ENCODE measurements at regions not wholly inside any gene's neighbourhood (a gene's known extent, or its start where the extent isn't known, plus 50 kb on each side); places are given as distances from the start of the nearest gene placed in this dataset.

DNA sequence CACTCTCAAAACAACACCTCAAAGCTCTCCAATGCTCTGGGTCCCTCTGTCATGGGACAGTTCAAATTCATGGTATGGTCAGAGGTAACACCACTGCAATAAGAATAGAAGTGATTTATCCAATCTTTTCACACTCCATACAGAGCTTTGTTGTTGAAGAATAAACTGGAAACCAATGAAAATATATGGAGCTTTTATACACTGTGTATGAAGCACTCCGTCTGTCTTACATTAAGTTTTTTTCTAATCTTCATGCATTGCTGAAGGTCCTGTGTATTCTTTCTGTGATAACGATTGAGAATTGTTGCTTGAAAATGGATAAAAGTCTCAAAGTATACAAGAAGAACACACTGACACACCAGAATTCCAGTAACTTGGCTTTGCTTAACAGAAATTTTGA is 603.7 kb upstream of the LUZP2 start:
- Histone ChIP-seq H3K4me3 (replicated peaks; ENCODE audit: low read depth, low read length) (no peak overlapping the region), H3K36me3 (ENCODE audit: control insufficient read depth, insufficient read depth, low read length) (no peaks in the 10 kb centered on the region), H3K27me3 (replicated peaks; ENCODE audit: control insufficient read depth, insufficient read depth, low read length) (no peaks in the 10 kb centered on the region)
- TF ChIP-seq, protein P1, sequence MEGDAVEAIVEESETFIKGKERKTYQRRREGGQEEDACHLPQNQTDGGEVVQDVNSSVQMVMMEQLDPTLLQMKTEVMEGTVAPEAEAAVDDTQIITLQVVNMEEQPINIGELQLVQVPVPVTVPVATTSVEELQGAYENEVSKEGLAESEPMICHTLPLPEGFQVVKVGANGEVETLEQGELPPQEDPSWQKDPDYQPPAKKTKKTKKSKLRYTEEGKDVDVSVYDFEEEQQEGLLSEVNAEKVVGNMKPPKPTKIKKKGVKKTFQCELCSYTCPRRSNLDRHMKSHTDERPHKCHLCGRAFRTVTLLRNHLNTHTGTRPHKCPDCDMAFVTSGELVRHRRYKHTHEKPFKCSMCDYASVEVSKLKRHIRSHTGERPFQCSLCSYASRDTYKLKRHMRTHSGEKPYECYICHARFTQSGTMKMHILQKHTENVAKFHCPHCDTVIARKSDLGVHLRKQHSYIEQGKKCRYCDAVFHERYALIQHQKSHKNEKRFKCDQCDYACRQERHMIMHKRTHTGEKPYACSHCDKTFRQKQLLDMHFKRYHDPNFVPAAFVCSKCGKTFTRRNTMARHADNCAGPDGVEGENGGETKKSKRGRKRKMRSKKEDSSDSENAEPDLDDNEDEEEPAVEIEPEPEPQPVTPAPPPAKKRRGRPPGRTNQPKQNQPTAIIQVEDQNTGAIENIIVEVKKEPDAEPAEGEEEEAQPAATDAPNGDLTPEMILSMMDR (IDR thresholded peaks at IDR 0.05; ENCODE audit: insufficient read depth, low read length, poor library complexity, severe bottlenecking), result no peak
- DNase-seq (ENCODE audit: extremely low read depth, insufficient read length), result no peak

DNA sequence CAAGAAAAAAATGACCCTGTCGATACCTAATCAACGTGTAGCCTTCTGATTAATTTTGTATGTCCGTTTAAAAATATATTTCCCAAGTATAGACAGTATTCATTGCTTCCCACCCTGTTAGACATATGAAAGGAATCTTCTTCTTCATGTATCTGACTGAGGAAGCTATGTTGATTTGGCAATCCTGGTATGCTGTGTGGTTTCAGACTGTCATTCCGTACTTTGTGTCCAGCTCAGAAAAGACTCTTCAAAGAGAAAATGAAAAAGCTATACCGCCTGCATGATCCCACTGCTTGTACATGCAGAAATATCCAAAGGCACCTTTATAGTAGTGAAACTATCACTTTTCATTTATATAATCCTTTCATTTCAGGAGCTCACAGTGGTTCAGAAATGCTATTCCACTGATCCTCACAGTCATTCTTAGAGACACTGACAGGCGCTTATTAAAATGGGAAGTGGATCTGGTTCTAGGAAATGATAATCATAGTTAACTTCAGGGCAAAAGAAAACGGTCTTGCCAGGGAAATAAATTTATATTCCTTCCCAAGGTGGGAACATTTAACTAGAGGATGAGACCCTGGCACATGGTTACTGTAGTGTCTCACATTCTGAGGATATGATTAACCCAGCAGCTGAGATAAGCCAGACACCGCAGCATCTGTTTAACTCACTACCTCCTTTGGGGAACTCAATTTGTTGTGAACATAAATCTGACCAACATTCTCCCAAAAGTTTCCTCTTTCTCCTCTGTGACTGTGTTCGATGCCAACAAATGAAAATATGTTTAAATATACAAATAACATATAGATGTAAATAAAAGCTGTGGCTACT is 599.2 kb upstream of the LUZP2 start:
- H3K27me3 ChIP-seq (replicated peaks; ENCODE audit: control insufficient read depth, insufficient read depth, low read length), result no peaks in the 10 kb centered on the region
- no peaks in the 10 kb centered on the region for H3K36me3 ChIP-seq (ENCODE audit: control insufficient read depth, insufficient read depth, low read length)
- no peak for DNase-seq (ENCODE audit: extremely low read depth, insufficient read length)
- TF ChIP-seq, protein P1 (IDR thresholded peaks at IDR 0.05; ENCODE audit: insufficient read depth, low read length, poor library complexity, severe bottlenecking), result no peak
- H3K4me3 ChIP-seq (replicated peaks; ENCODE audit: low read depth, low read length), result no peak overlapping the region

GRCh38 chr11:23903044-23903704 is 593.7 kb upstream of the LUZP2 start:
- H3K36me3 ChIP-seq (ENCODE audit: control insufficient read depth, insufficient read depth, low read length), result no peaks in the 10 kb centered on the region
- H3K27me3 ChIP-seq (replicated peaks; ENCODE audit: control insufficient read depth, insufficient read depth, low read length), result no peaks in the 10 kb centered on the region
- TF ChIP-seq, protein P1 (IDR thresholded peaks at IDR 0.05; ENCODE audit: insufficient read depth, low read length, poor library complexity, severe bottlenecking), result no peak
- no peak overlapping the region for H3K4me3 ChIP-seq (replicated peaks; ENCODE audit: low read depth, low read length)
- no peak for DNase-seq (ENCODE audit: extremely low read depth, insufficient read length)

GRCh38 chr11:23919455-23919854 is 577.4 kb upstream of the LUZP2 start:
- Histone ChIP-seq H3K36me3 (ENCODE audit: control insufficient read depth, insufficient read depth, low read length) (no peaks in the 10 kb centered on the region), H3K27me3 (replicated peaks; ENCODE audit: control insufficient read depth, insufficient read depth, low read length) (no peaks in the 10 kb centered on the region), H3K4me3 (replicated peaks; ENCODE audit: low read depth, low read length) (no peak overlapping the region)
- DNase-seq (ENCODE audit: extremely low read depth, insufficient read length), result no peak
- TF ChIP-seq, protein P1 (IDR thresholded peaks at IDR 0.05; ENCODE audit: insufficient read depth, low read length, poor library complexity, severe bottlenecking), result no peak

- Histone ChIP-seq H3K27me3 (replicated peaks; ENCODE audit: control insufficient read depth, insufficient read depth, low read length) (no peaks in the 10 kb centered on the region), H3K4me3 (replicated peaks; ENCODE audit: low read depth, low read length) (no peak overlapping the region), H3K36me3 (ENCODE audit: control insufficient read depth, insufficient read depth, low read length) (no peaks in the 10 kb centered on the region)
- no peak for DNase-seq (ENCODE audit: extremely low read depth, insufficient read length)
- TF ChIP-seq, protein P1 (IDR thresholded peaks at IDR 0.05; ENCODE audit: insufficient read depth, low read length, poor library complexity, severe bottlenecking), result no peak
Observed at GRCh38 chr11:23923357-23923756, 573.5 kb upstream of the LUZP2 start.

Data from GM06990 (cell line).